ENCODE measurements at regions not wholly inside any gene's neighbourhood (a gene's known extent, or its start where the extent isn't known, plus 50 kb on each side); places are given as distances from the start of the nearest gene placed in this dataset.
"Not testable (repeated sequence)": the region's sequence is repeated elsewhere in the genome, so short reads cannot be mapped to it uniquely, and the experiment has no call there.

GRCh38 chr14:87813686-87814085 is 179.3 kb downstream of the GALC start:
- DNase-seq = no peak

GRCh38 chr14:87813211-87813610 is 179.8 kb downstream of the GALC start:
- no peak for DNase-seq

- no peak for DNase-seq
Measured at GRCh38 chr14:87811246-87811645, 181.7 kb downstream of the GALC start.

- DNase-seq = no peak
Measured at GRCh38 chr14:87810711-87811110, 182.3 kb downstream of the GALC start.

GRCh38 chr14:87809261-87809660 is 183.7 kb downstream of the GALC start:
- DNase-seq = no peak

GRCh38 chr14:87805315-87805723 is 187.7 kb downstream of the GALC start:
- DNase-seq = peak; percentile 14

- DNase-seq = no peak
Measured at GRCh38 chr14:87800216-87800615, 192.8 kb downstream of the GALC start.

- DNase-seq = no peak
Measured at GRCh38 chr14:87799400-87799799, 193.6 kb downstream of the GALC start.

- DNase-seq = no peak
Measured at GRCh38 chr14:87797001-87797400, 196.0 kb downstream of the GALC start.

- no peak for DNase-seq
Measured at GRCh38 chr14:87794561-87794960, 198.4 kb downstream of the GALC start.

GRCh38 chr14:87785897-87786296 is 207.1 kb downstream of the GALC start:
- no peak for DNase-seq

- DNase-seq = no peak
Measured at GRCh38 chr14:87784386-87784785, 208.6 kb downstream of the GALC start.

- no peak for DNase-seq
Measured at GRCh38 chr14:87783071-87783470, 209.9 kb downstream of the GALC start.

GRCh38 chr14:87772854-87773253 is 220.1 kb downstream of the GALC start:
- DNase-seq = no peak

GRCh38 chr14:87767567-87767901 is 225.4 kb downstream of the GALC start:
- no peak for DNase-seq

GRCh38 chr14:87758876-87759275 is 234.1 kb downstream of the GALC start:
- DNase-seq = no peak

- DNase-seq = no peak
Measured at GRCh38 chr14:87756661-87757060, 236.3 kb downstream of the GALC start.

- DNase-seq = no peak
Measured at GRCh38 chr14:87754520-87755223, 238.3 kb downstream of the GALC start.

- DNase-seq = no peak
Measured at GRCh38 chr14:87748558-87748957, 244.4 kb downstream of the GALC start.

- DNase-seq = no peak
Measured at GRCh38 chr14:87745507-87746118, 247.4 kb downstream of the GALC start.

- DNase-seq = not testable (repeated sequence)
Measured at GRCh38 chr14:87734577-87735360, 258.2 kb downstream of the GALC start.

- not testable (repeated sequence) for DNase-seq
Measured at GRCh38 chr14:87733115-87733514, 259.9 kb downstream of the GALC start.

- no peak for DNase-seq
Measured at GRCh38 chr14:87732562-87732961, 260.4 kb downstream of the GALC start.

GRCh38 chr14:87725318-87725717 is 267.7 kb downstream of the GALC start:
- no peak for DNase-seq
